ENCODE measurements at regions not wholly inside any gene's neighbourhood (a gene's known extent, or its start where the extent isn't known, plus 50 kb on each side); places are given as distances from the start of the nearest gene placed in this dataset.
"Not testable (repeated sequence)": the region's sequence is repeated elsewhere in the genome, so short reads cannot be mapped to it uniquely, and the experiment has no call there.

DNA sequence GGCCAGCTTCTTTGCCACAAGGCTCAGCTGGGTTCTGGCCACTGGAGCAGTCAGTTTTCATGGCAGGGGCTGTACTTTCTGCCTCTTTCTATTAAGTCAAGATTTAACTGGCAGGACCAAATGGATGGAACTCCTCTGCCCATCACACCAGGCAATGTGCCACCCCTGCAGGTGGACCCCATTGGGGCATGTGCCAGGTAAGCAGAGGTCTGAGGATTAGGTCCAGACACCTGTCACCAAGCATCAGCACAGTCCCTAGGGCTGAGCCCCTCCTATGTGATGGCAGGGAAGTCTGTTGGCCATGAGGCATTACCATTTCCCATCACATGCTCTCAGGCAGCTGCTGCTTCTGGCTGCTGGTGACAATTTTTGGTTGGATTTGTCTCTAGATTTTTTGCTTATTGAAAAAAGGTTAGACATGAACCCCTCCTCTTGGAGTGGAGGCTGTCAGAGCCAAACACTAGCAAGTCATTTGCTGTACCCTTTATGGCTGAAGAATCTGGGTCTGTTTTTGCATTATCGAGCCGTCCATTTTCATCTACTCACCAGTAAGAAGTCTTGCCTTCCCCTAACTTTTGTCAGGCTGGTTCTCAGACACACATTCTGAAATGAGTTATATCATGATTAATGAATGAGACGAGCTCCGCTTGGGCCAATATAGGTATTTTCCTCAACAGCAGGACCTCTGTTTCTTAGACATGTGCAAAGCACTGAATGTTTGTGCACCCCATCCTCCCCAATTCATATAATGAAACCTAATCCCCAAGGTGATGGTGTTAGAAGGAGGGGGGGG is 328.0 kb downstream of the TSN start:
- ATAC-seq (ENCODE audit: insufficient number of reproducible peaks, low FRiP score, low read depth), result no peak

DNA sequence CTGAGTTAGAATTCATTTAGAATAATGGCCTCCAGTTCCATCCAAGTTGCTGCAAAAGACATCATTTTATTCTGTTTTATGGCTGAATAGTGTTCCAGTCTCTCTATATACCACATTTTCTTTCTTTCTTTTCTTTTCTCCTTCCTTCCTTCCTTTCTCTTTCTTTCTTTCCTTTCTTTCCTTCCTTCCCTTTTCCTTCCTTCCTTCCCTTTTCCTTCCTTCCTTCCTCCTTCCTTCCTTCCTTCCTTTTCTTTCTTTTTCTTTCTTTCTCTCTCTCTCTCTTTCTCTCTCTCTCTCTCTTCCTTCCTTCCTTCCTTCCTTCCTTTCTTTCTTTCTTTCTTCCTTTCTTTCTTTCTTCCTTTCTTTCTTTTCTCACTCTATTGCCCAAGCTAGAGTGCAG is 330.2 kb downstream of the TSN start:
- H3K4me1 ChIP-seq (ENCODE audit: control insufficient read depth in 1 of 2, low read depth in 2 of 2), result not testable (repeated sequence)

More for the DNA sequence above, 328.0 kb downstream of the TSN start:
- DNase-seq (ENCODE audit: low spot score), result no peak
- Histone ChIP-seq H3K27ac (no peak overlapping the region), H3K9me3 (no peaks in the 10 kb centered on the region), H3K27me3 (replicated peaks; ENCODE audit: insufficient read depth) (no peaks in the 10 kb centered on the region), H3K36me3 (no peaks in the 10 kb centered on the region), H3K4me3 (no peak overlapping the region), H3K4me1 (ENCODE audit: control insufficient read depth in 1 of 2, low read depth in 2 of 2) (no peaks in the 10 kb centered on the region)
- TF ChIP-seq, protein P1, sequence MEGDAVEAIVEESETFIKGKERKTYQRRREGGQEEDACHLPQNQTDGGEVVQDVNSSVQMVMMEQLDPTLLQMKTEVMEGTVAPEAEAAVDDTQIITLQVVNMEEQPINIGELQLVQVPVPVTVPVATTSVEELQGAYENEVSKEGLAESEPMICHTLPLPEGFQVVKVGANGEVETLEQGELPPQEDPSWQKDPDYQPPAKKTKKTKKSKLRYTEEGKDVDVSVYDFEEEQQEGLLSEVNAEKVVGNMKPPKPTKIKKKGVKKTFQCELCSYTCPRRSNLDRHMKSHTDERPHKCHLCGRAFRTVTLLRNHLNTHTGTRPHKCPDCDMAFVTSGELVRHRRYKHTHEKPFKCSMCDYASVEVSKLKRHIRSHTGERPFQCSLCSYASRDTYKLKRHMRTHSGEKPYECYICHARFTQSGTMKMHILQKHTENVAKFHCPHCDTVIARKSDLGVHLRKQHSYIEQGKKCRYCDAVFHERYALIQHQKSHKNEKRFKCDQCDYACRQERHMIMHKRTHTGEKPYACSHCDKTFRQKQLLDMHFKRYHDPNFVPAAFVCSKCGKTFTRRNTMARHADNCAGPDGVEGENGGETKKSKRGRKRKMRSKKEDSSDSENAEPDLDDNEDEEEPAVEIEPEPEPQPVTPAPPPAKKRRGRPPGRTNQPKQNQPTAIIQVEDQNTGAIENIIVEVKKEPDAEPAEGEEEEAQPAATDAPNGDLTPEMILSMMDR (IDR thresholded peaks at IDR 0.05), result no peak

GRCh38 chr2:122094557-122094956 is 339.1 kb downstream of the TSN start:
- Histone ChIP-seq H3K9me3 (no peaks in the 10 kb centered on the region), H3K4me3 (no peak overlapping the region), H3K4me1 (ENCODE audit: control insufficient read depth in 1 of 2, low read depth in 2 of 2) (no peaks in the 10 kb centered on the region), H3K27ac (no peak overlapping the region), H3K27me3 (replicated peaks; ENCODE audit: insufficient read depth) (no peaks in the 10 kb centered on the region), H3K36me3 (no peaks in the 10 kb centered on the region)
- DNase-seq (ENCODE audit: low spot score) (no peak), ATAC-seq (ENCODE audit: insufficient number of reproducible peaks, low FRiP score, low read depth) (no peak)
- TF ChIP-seq, protein P1 (IDR thresholded peaks at IDR 0.05), result no peak

More for the DNA sequence above, 330.2 kb downstream of the TSN start:
- not testable (repeated sequence) for DNase-seq (ENCODE audit: low spot score); H3K9me3 ChIP-seq; H3K27me3 ChIP-seq (replicated peaks; ENCODE audit: insufficient read depth); ATAC-seq (ENCODE audit: insufficient number of reproducible peaks, low FRiP score, low read depth); H3K36me3 ChIP-seq; H3K27ac ChIP-seq; H3K4me3 ChIP-seq

DNA sequence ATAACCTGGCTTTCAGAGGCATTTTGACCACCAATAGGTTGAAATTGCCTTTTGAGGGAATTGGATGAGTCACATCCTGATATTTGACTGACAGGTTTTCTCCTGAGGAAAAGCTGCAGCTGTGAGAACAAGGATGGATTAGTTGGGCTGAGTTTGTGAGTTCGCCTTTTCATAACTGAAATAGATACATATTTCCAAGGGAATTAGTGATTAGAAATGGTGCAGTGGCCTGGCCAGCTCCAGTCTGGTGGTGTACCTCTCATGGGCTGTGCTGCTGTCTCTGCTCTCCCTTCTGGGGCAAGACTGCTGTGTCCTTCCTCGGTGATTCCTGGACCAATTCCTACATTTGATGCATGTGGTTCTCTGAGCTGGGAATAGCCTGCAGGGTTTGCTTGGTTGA is 341.3 kb downstream of the TSN start:
- no peak overlapping the region for H3K4me3 ChIP-seq
- H3K4me1 ChIP-seq (ENCODE audit: control insufficient read depth in 1 of 2, low read depth in 2 of 2), result no peaks in the 10 kb centered on the region
- H3K36me3 ChIP-seq, result no peaks in the 10 kb centered on the region
- ATAC-seq (ENCODE audit: insufficient number of reproducible peaks, low FRiP score, low read depth) (no peak), DNase-seq (ENCODE audit: low spot score) (no peak)
- TF ChIP-seq, protein P1 (IDR thresholded peaks at IDR 0.05), result no peak
- H3K27ac ChIP-seq, result no peak overlapping the region
- H3K9me3 ChIP-seq, result no peaks in the 10 kb centered on the region
- no peaks in the 10 kb centered on the region for H3K27me3 ChIP-seq (replicated peaks; ENCODE audit: insufficient read depth)

GRCh38 chr2:122098306-122098705 is 342.9 kb downstream of the TSN start:
- TF ChIP-seq, protein P1 (IDR thresholded peaks at IDR 0.05), result no peak
- H3K4me1 ChIP-seq (ENCODE audit: control insufficient read depth in 1 of 2, low read depth in 2 of 2), result no peaks in the 10 kb centered on the region
- no peak overlapping the region for H3K4me3 ChIP-seq
- no peaks in the 10 kb centered on the region for H3K9me3 ChIP-seq
- DNase-seq (ENCODE audit: low spot score) (no peak), ATAC-seq (ENCODE audit: insufficient number of reproducible peaks, low FRiP score, low read depth) (no peak)
- no peak overlapping the region for H3K27ac ChIP-seq
- no peaks in the 10 kb centered on the region for H3K36me3 ChIP-seq
- H3K27me3 ChIP-seq (replicated peaks; ENCODE audit: insufficient read depth), result no peaks in the 10 kb centered on the region

DNA sequence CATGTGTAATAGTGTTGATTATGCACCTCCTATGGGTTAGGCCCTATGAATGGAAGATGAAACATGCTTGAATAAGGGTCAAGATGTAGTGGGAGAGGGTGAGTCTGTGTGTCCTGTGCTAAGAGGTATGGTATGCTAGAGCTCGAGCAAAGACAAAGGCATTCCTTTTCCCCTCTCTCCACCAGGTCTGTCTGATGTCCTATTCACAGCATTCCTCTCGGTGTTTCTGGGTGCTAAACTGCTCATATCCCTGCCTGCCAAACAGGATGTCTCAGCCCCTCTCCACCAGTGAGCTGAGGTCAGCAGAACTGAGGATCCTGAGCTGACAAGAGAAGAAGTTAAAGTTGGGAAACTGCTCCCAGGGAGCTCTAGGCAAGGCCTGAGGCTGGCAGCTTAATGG is 344.9 kb downstream of the TSN start:
- no peaks in the 10 kb centered on the region for H3K9me3 ChIP-seq
- ATAC-seq (ENCODE audit: insufficient number of reproducible peaks, low FRiP score, low read depth) (no peak), DNase-seq (ENCODE audit: low spot score) (no peak)
- TF ChIP-seq, protein P1 (IDR thresholded peaks at IDR 0.05), result no peak
- no peaks in the 10 kb centered on the region for H3K4me1 ChIP-seq (ENCODE audit: control insufficient read depth in 1 of 2, low read depth in 2 of 2)
- H3K27ac ChIP-seq, result no peak overlapping the region
- H3K27me3 ChIP-seq (replicated peaks; ENCODE audit: insufficient read depth), result no peaks in the 10 kb centered on the region
- no peak overlapping the region for H3K4me3 ChIP-seq
- H3K36me3 ChIP-seq, result no peaks in the 10 kb centered on the region
